ENCODE measurements at regions not wholly inside any gene's neighbourhood (a gene's known extent, or its start where the extent isn't known, plus 50 kb on each side); places are given as distances from the start of the nearest gene placed in this dataset.

- no peak overlapping the region for H4K8ac ChIP-seq (ENCODE audit: low read depth, low read length)
- DNase-seq: no peak
- no peaks in the 10 kb centered on the region for H3K79me1 ChIP-seq (ENCODE audit: low read length)
- H3K9me3 ChIP-seq (ENCODE audit: insufficient read depth, low read depth, low read length): no peaks in the 10 kb centered on the region
- WGBS (ENCODE audit: extremely low coverage, insufficient coverage, insufficient read length): no CpG with 5 or more reads among the region's 2 CpGs
- no peaks in the 10 kb centered on the region for H3K27me3 ChIP-seq (ENCODE audit: insufficient read depth, low read length)
- H2BK12ac ChIP-seq (ENCODE audit: low read length): no peak overlapping the region
- H2BK120ac ChIP-seq (ENCODE audit: insufficient read depth, low read length, poor library complexity): no peak overlapping the region
- H4K12ac ChIP-seq (ENCODE audit: low read depth, low read length): no peak overlapping the region
- no peak overlapping the region for H3K4me3 ChIP-seq (ENCODE audit: low read depth, low read length)
- H3K14ac ChIP-seq (ENCODE audit: low read length): no peak overlapping the region
- no peak overlapping the region for H3K23ac ChIP-seq (ENCODE audit: low read length)
- no peak overlapping the region for H2AK5ac ChIP-seq (ENCODE audit: low read length)
- no peak overlapping the region for H2BK5ac ChIP-seq (ENCODE audit: low read depth, low read length, poor library complexity)
- H3K4me1 ChIP-seq (ENCODE audit: control insufficient read depth in 1 of 2, insufficient read depth in 2 of 2, low read length in 2 of 2): no peaks in the 10 kb centered on the region
- no peak overlapping the region for H3K9ac ChIP-seq (ENCODE audit: low read length)
- H3K18ac ChIP-seq (ENCODE audit: low read length): no peak overlapping the region
- H4K91ac ChIP-seq (ENCODE audit: low read depth, low read length): no peak overlapping the region
- H3K4ac ChIP-seq (ENCODE audit: low read depth, low read length): no peak overlapping the region
- no peaks in the 10 kb centered on the region for H3K79me2 ChIP-seq (ENCODE audit: control insufficient read depth, insufficient read depth, low read length, poor library complexity)
- H3K36me3 ChIP-seq (ENCODE audit: control insufficient read depth in 1 of 2, insufficient read depth in 2 of 2, low read length in 2 of 2): no peaks in the 10 kb centered on the region
- H3K27ac ChIP-seq (ENCODE audit: low read depth, low read length): no peak overlapping the region
- no peak overlapping the region for H3K4me2 ChIP-seq (ENCODE audit: low read length)
- no peak overlapping the region for H2AFZ ChIP-seq (ENCODE audit: insufficient read depth, low read length, poor library complexity)
Observed at GRCh38 chr12:61538951-61539350, 721.3 kb upstream of the USP15 start.

- no peak overlapping the region for H3K9ac ChIP-seq (ENCODE audit: low read length)
- H3K27me3 ChIP-seq (ENCODE audit: insufficient read depth, low read length): no peaks in the 10 kb centered on the region
- no peaks in the 10 kb centered on the region for H3K79me2 ChIP-seq (ENCODE audit: control insufficient read depth, insufficient read depth, low read length, poor library complexity)
- H3K18ac ChIP-seq (ENCODE audit: low read length): no peak overlapping the region
- no peak overlapping the region for H2AFZ ChIP-seq (ENCODE audit: insufficient read depth, low read length, poor library complexity)
- H4K12ac ChIP-seq (ENCODE audit: low read depth, low read length): no peak overlapping the region
- no peak overlapping the region for H3K4me2 ChIP-seq (ENCODE audit: low read length)
- no peak for DNase-seq
- no peaks in the 10 kb centered on the region for H3K36me3 ChIP-seq (ENCODE audit: control insufficient read depth in 1 of 2, insufficient read depth in 2 of 2, low read length in 2 of 2)
- no peaks in the 10 kb centered on the region for H3K9me3 ChIP-seq (ENCODE audit: insufficient read depth, low read depth, low read length)
- H3K4me3 ChIP-seq (ENCODE audit: low read depth, low read length): no peak overlapping the region
- H3K4me1 ChIP-seq (ENCODE audit: control insufficient read depth in 1 of 2, insufficient read depth in 2 of 2, low read length in 2 of 2): no peaks in the 10 kb centered on the region
- no peak overlapping the region for H2AK5ac ChIP-seq (ENCODE audit: low read length)
- H2BK5ac ChIP-seq (ENCODE audit: low read depth, low read length, poor library complexity): no peak overlapping the region
- no CpG with 5 or more reads among the region's 3 CpGs for WGBS (ENCODE audit: extremely low coverage, insufficient coverage, insufficient read length)
- no peak overlapping the region for H4K8ac ChIP-seq (ENCODE audit: low read depth, low read length)
- H2BK12ac ChIP-seq (ENCODE audit: low read length): no peak overlapping the region
- H2BK120ac ChIP-seq (ENCODE audit: insufficient read depth, low read length, poor library complexity): no peak overlapping the region
- H3K27ac ChIP-seq (ENCODE audit: low read depth, low read length): no peak overlapping the region
- H4K91ac ChIP-seq (ENCODE audit: low read depth, low read length): no peak overlapping the region
- no peak overlapping the region for H3K23ac ChIP-seq (ENCODE audit: low read length)
- H3K4ac ChIP-seq (ENCODE audit: low read depth, low read length): no peak overlapping the region
- no peak overlapping the region for H3K14ac ChIP-seq (ENCODE audit: low read length)
- H3K79me1 ChIP-seq (ENCODE audit: low read length): no peaks in the 10 kb centered on the region
Observed at GRCh38 chr12:61542551-61542950, 717.7 kb upstream of the USP15 start.

GRCh38 chr12:61546296-61546695 lies 713.9 kb upstream of the USP15 start:
- no peaks in the 10 kb centered on the region for H3K4me1 ChIP-seq (ENCODE audit: control insufficient read depth in 1 of 2, insufficient read depth in 2 of 2, low read length in 2 of 2)
- no peaks in the 10 kb centered on the region for H3K79me1 ChIP-seq (ENCODE audit: low read length)
- no peak overlapping the region for H3K4me2 ChIP-seq (ENCODE audit: low read length)
- no peak overlapping the region for H3K23ac ChIP-seq (ENCODE audit: low read length)
- no peaks in the 10 kb centered on the region for H3K27me3 ChIP-seq (ENCODE audit: insufficient read depth, low read length)
- H3K18ac ChIP-seq (ENCODE audit: low read length): no peak overlapping the region
- H2BK120ac ChIP-seq (ENCODE audit: insufficient read depth, low read length, poor library complexity): no peak overlapping the region
- no peaks in the 10 kb centered on the region for H3K36me3 ChIP-seq (ENCODE audit: control insufficient read depth in 1 of 2, insufficient read depth in 2 of 2, low read length in 2 of 2)
- H4K12ac ChIP-seq (ENCODE audit: low read depth, low read length): no peak overlapping the region
- no peaks in the 10 kb centered on the region for H3K9me3 ChIP-seq (ENCODE audit: insufficient read depth, low read depth, low read length)
- no peak overlapping the region for H2AK5ac ChIP-seq (ENCODE audit: low read length)
- WGBS (ENCODE audit: extremely low coverage, insufficient coverage, insufficient read length): no CpG with 5 or more reads among the region's 6 CpGs
- H2AFZ ChIP-seq (ENCODE audit: insufficient read depth, low read length, poor library complexity): no peak overlapping the region
- H4K8ac ChIP-seq (ENCODE audit: low read depth, low read length): no peak overlapping the region
- H3K14ac ChIP-seq (ENCODE audit: low read length): no peak overlapping the region
- H3K9ac ChIP-seq (ENCODE audit: low read length): no peak overlapping the region
- H3K79me2 ChIP-seq (ENCODE audit: control insufficient read depth, insufficient read depth, low read length, poor library complexity): no peaks in the 10 kb centered on the region
- H3K4ac ChIP-seq (ENCODE audit: low read depth, low read length): no peak overlapping the region
- H3K27ac ChIP-seq (ENCODE audit: low read depth, low read length): no peak overlapping the region
- no peak overlapping the region for H2BK5ac ChIP-seq (ENCODE audit: low read depth, low read length, poor library complexity)
- H3K4me3 ChIP-seq (ENCODE audit: low read depth, low read length): no peak overlapping the region
- no peak overlapping the region for H2BK12ac ChIP-seq (ENCODE audit: low read length)
- no peak overlapping the region for H4K91ac ChIP-seq (ENCODE audit: low read depth, low read length)
- peak in 1 of 2 donors; percentile 44 for DNase-seq

GRCh38 chr12:61553091-61553490 lies 707.1 kb upstream of the USP15 start:
- Histone ChIP-seq H3K36me3 (ENCODE audit: control insufficient read depth in 1 of 2, insufficient read depth in 2 of 2, low read length in 2 of 2) (no peaks in the 10 kb centered on the region), H3K9me3 (ENCODE audit: insufficient read depth, low read depth, low read length) (no peaks in the 10 kb centered on the region)

More at GRCh38 chr12:61553091-61553490, 707.1 kb upstream of the USP15 start:
- no peak overlapping the region for H3K14ac ChIP-seq (ENCODE audit: low read length)
- H3K4ac ChIP-seq (ENCODE audit: low read depth, low read length): no peak overlapping the region
- no peak overlapping the region for H4K8ac ChIP-seq (ENCODE audit: low read depth, low read length)
- no peak overlapping the region for H4K91ac ChIP-seq (ENCODE audit: low read depth, low read length)
- H3K23ac ChIP-seq (ENCODE audit: low read length): no peak overlapping the region
- H2AK5ac ChIP-seq (ENCODE audit: low read length): no peak overlapping the region
- no peak overlapping the region for H2BK120ac ChIP-seq (ENCODE audit: insufficient read depth, low read length, poor library complexity)
- H3K79me2 ChIP-seq (ENCODE audit: control insufficient read depth, insufficient read depth, low read length, poor library complexity): no peaks in the 10 kb centered on the region
- no peaks in the 10 kb centered on the region for H3K27me3 ChIP-seq (ENCODE audit: insufficient read depth, low read length)
- H3K79me1 ChIP-seq (ENCODE audit: low read length): no peaks in the 10 kb centered on the region
- no peak overlapping the region for H3K18ac ChIP-seq (ENCODE audit: low read length)
- no peak overlapping the region for H2AFZ ChIP-seq (ENCODE audit: insufficient read depth, low read length, poor library complexity)
- H2BK5ac ChIP-seq (ENCODE audit: low read depth, low read length, poor library complexity): no peak overlapping the region
- no peak overlapping the region for H3K4me2 ChIP-seq (ENCODE audit: low read length)
- no peak overlapping the region for H3K4me3 ChIP-seq (ENCODE audit: low read depth, low read length)
- no peak overlapping the region for H3K9ac ChIP-seq (ENCODE audit: low read length)
- H3K4me1 ChIP-seq (ENCODE audit: control insufficient read depth in 1 of 2, insufficient read depth in 2 of 2, low read length in 2 of 2): no peaks in the 10 kb centered on the region
- no peak overlapping the region for H2BK12ac ChIP-seq (ENCODE audit: low read length)
- no peak overlapping the region for H3K27ac ChIP-seq (ENCODE audit: low read depth, low read length)
- DNase-seq: no peak
- no peak overlapping the region for H4K12ac ChIP-seq (ENCODE audit: low read depth, low read length)

Data from trophoblast cell (in vitro differentiated cells and primary cell).